ENCODE measurements at regions not wholly inside any gene's neighbourhood (a gene's known extent, or its start where the extent isn't known, plus 50 kb on each side); places are given as distances from the start of the nearest gene placed in this dataset.

DNA sequence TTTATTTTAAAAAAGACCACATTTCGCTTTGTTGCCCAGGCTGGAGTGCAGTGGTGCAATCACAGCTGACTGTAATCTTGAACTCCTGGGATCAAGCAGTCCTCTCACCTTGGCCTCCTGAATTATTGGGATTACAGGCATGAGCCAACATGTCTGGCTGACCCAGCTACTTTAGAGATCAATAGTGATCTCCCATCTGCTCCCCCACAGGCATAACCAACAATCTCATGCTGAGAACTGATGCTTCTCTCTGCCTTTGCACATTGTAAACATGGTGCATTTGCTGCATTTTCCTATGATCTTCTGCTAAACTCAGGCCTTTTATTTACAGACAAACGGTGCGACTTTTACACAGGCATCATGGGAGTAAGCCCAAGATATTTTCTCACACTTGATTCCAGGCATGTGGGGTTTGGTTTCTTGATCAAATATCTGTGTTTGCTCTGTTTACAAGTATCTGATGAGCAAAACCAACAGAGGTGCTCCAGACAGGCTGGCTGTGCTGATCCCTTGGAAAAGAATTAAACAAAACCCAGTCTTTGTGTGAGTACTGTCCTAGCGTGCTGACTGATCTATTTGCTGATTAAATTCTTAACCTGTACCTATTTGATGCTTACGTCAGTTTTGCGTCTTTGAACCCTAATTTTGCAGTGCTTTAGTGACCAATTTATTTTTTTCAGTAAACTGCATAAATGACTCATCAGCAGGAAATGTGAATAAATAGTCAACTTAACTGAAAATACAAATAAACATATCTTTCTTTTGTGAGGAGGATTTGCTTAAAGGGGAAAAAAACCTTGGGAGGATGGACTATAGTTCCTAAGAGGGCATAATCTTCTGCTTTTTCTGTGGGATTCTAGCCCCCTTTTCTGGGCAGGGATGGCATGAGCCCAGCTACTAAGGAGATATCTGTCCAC is 191.7 kb upstream of the NR3C1 start (continued):
- no peak for TF ChIP-seq ZNF678 (CRISPR knock-in tag; IDR thresholded peaks at IDR 0.05)
- TF ChIP-seq PCBP1 (IDR thresholded peaks at IDR 0.05; ENCODE audit: borderline replicate concordance, low read depth, low read length) = no peak
- no peak for TF ChIP-seq CHD2 (IDR thresholded peaks at IDR 0.05; ENCODE audit: low read depth, low read length)
- no peak for TF ChIP-seq MAZ (IDR thresholded peaks at IDR 0.05; ENCODE audit: borderline replicate concordance, low read depth, low read length)
- TF ChIP-seq MAZ (CRISPR knock-in tag; IDR thresholded peaks at IDR 0.05; ENCODE audit: low read depth) = no peak; the same call in 1 of the 2 replicates
- TF ChIP-seq ZFP36L1 (CRISPR knock-in tag; IDR thresholded peaks at IDR 0.05) = no peak
- TF ChIP-seq, protein P1, sequence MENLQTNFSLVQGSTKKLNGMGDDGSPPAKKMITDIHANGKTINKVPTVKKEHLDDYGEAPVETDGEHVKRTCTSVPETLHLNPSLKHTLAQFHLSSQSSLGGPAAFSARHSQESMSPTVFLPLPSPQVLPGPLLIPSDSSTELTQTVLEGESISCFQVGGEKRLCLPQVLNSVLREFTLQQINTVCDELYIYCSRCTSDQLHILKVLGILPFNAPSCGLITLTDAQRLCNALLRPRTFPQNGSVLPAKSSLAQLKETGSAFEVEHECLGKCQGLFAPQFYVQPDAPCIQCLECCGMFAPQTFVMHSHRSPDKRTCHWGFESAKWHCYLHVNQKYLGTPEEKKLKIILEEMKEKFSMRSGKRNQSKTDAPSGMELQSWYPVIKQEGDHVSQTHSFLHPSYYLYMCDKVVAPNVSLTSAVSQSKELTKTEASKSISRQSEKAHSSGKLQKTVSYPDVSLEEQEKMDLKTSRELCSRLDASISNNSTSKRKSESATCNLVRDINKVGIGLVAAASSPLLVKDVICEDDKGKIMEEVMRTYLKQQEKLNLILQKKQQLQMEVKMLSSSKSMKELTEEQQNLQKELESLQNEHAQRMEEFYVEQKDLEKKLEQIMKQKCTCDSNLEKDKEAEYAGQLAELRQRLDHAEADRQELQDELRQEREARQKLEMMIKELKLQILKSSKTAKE (CRISPR knock-in tag; IDR thresholded peaks at IDR 0.05; ENCODE audit: borderline replicate concordance) = peak; percentile 51; the same call in 1 of the 2 replicates
- TF ChIP-seq, protein P2, sequence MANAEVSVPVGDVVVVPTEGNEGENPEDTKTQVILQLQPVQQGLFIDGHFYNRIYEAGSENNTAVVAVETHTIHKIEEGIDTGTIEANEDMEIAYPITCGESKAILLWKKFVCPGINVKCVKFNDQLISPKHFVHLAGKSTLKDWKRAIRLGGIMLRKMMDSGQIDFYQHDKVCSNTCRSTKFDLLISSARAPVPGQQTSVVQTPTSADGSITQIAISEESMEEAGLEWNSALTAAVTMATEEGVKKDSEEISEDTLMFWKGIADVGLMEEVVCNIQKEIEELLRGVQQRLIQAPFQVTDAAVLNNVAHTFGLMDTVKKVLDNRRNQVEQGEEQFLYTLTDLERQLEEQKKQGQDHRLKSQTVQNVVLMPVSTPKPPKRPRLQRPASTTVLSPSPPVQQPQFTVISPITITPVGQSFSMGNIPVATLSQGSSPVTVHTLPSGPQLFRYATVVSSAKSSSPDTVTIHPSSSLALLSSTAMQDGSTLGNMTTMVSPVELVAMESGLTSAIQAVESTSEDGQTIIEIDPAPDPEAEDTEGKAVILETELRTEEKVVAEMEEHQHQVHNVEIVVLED (CRISPR knock-in tag; IDR thresholded peaks at IDR 0.05; ENCODE audit: borderline replicate concordance) = peak; percentile 41; the same call in 1 of the 2 replicates
- no peak for TF ChIP-seq ZNF333 (CRISPR knock-in tag; IDR thresholded peaks at IDR 0.05; ENCODE audit: borderline replicate concordance)
- no peak for TF ChIP-seq ZNF496 (CRISPR knock-in tag; IDR thresholded peaks at IDR 0.05; ENCODE audit: insufficient replicate concordance)
- TF ChIP-seq, protein P3, sequence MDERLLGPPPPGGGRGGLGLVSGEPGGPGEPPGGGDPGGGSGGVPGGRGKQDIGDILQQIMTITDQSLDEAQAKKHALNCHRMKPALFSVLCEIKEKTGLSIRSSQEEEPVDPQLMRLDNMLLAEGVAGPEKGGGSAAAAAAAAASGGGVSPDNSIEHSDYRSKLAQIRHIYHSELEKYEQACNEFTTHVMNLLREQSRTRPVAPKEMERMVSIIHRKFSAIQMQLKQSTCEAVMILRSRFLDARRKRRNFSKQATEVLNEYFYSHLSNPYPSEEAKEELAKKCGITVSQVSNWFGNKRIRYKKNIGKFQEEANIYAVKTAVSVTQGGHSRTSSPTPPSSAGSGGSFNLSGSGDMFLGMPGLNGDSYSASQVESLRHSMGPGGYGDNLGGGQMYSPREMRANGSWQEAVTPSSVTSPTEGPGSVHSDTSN (CRISPR knock-in tag; IDR thresholded peaks at IDR 0.05) = no peak
- TF ChIP-seq, protein P4, sequence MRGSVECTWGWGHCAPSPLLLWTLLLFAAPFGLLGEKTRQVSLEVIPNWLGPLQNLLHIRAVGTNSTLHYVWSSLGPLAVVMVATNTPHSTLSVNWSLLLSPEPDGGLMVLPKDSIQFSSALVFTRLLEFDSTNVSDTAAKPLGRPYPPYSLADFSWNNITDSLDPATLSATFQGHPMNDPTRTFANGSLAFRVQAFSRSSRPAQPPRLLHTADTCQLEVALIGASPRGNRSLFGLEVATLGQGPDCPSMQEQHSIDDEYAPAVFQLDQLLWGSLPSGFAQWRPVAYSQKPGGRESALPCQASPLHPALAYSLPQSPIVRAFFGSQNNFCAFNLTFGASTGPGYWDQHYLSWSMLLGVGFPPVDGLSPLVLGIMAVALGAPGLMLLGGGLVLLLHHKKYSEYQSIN (CRISPR knock-in tag; IDR thresholded peaks at IDR 0.05; ENCODE audit: borderline replicate concordance) = no peak
- no peak for TF ChIP-seq RFX3 (CRISPR knock-in tag; IDR thresholded peaks at IDR 0.05)
- TF ChIP-seq MAFG (CRISPR knock-in tag; IDR thresholded peaks at IDR 0.05) = no peak
- no peak for TF ChIP-seq MYC (CRISPR knock-in tag; IDR thresholded peaks at IDR 0.05; ENCODE audit: borderline replicate concordance)
- no peak for TF ChIP-seq ZNF451 (CRISPR knock-in tag; IDR thresholded peaks at IDR 0.05)
- no peak for TF ChIP-seq ZSCAN12 (CRISPR knock-in tag; IDR thresholded peaks at IDR 0.05)
- no peak for TF ChIP-seq MTF2 (CRISPR knock-in tag; IDR thresholded peaks at IDR 0.05; ENCODE audit: borderline replicate concordance)
- TF ChIP-seq ZNF629 (CRISPR knock-in tag; conservative IDR thresholded peaks at IDR 0.05) = no peak
- no peak for TF ChIP-seq ZNF20 (CRISPR knock-in tag; IDR thresholded peaks at IDR 0.05)
- TF ChIP-seq ZNF180 (CRISPR knock-in tag; IDR thresholded peaks at IDR 0.05; ENCODE audit: borderline replicate concordance, low read depth) = no peak
- no peak for TF ChIP-seq ZNF879 (CRISPR knock-in tag; IDR thresholded peaks at IDR 0.05)
- no peak for TF ChIP-seq RAD51 (IDR thresholded peaks at IDR 0.05; ENCODE audit: borderline replicate concordance)

All from HepG2 (cell line).